Loucy (cell line): ENCODE measurements at regions not wholly inside any gene's neighbourhood (a gene's known extent, or its start where the extent isn't known, plus 50 kb on each side); places are given as distances from the start of the nearest gene placed in this dataset.

Source experiments
- H2AFZ ChIP-seq: fragments of 200-600 bp; sonication (generic); 2 replicates; pipeline ENCODE4 v1.6.0; 2016; ENCODE audit warnings: antibody characterized with exemption, mild to moderate bottlenecking, low read length, moderate library complexity
- H3F3A ChIP-seq: fragments of 200-600 bp; 2 replicates; pipeline ENCODE4 v1.6.0; 2016; ENCODE audit warnings: antibody characterized with exemption, low read depth, mild to moderate bottlenecking
- H3K27me3 ChIP-seq: fragments of 200-600 bp; sonication (generic); 2 replicates; pipeline ENCODE4 v1.6.1; 2014; ENCODE audit warnings: low read length, mild to moderate bottlenecking; ENCODE audit not compliant: insufficient read depth, poor library complexity, severe bottlenecking
- H3K36me3 ChIP-seq: fragments of 200-600 bp; sonication (generic); 2 replicates; pipeline ENCODE4 v1.6.1; 2016; ENCODE audit warnings: low read length; ENCODE audit not compliant: insufficient read depth
- H3K4me1 ChIP-seq: fragments of 200-600 bp; sonication (generic); 2 replicates; pipeline ENCODE4 v1.5.1; 2014; ENCODE audit warnings: low read length, mild to moderate bottlenecking; ENCODE audit not compliant: insufficient read depth, poor library complexity, severe bottlenecking
- H3K4me2 ChIP-seq: fragments of 200-600 bp; sonication (generic); 2 replicates; pipeline ENCODE4 v1.6.0; 2014; ENCODE audit warnings: antibody characterized with exemption, low read length, low read depth, mild to moderate bottlenecking; ENCODE audit not compliant: poor library complexity, severe bottlenecking
- H3K4me3 ChIP-seq: fragments of 200-600 bp; sonication (generic); 2 replicates; pipeline ENCODE4 v1.5.1; 2014; ENCODE audit warnings: low read length, mild to moderate bottlenecking, mixed read lengths; ENCODE audit not compliant: poor library complexity, severe bottlenecking
- H3K79me2 ChIP-seq: fragments of 200-600 bp; sonication (generic); 2 replicates; pipeline ENCODE4 v1.6.1; 2014; ENCODE audit warnings: low read length; ENCODE audit not compliant: insufficient read depth
- H3K9ac ChIP-seq: fragments of 200-600 bp; sonication (generic); 2 replicates; pipeline ENCODE4 v1.6.0; 2014; ENCODE audit warnings: mild to moderate bottlenecking, low read depth, low read length, moderate library complexity; ENCODE audit not compliant: poor library complexity, severe bottlenecking
- H3K9me2 ChIP-seq: fragments of 200-600 bp; sonication (generic); replicated peaks from 2 replicates; pipeline ENCODE4 v1.6.1; 2016; ENCODE audit warnings: low read depth, low read length, mixed read lengths
- H3K9me3 ChIP-seq: fragments of 200-600 bp; sonication (generic); 2 replicates; pipeline ENCODE4 v1.6.1; 2014; ENCODE audit warnings: mild to moderate bottlenecking, antibody characterized with exemption, low read length, low read depth; ENCODE audit not compliant: insufficient read depth
- H4K20me1 ChIP-seq: fragments of 200-600 bp; sonication (generic); 2 replicates; pipeline ENCODE4 v1.6.0; 2014; ENCODE audit warnings: antibody characterized with exemption, low read length, mild to moderate bottlenecking; ENCODE audit not compliant: insufficient read depth, poor library complexity, severe bottlenecking
- EZH2phosphoT487 ChIP-seq: fragments of 200-600 bp; IDR thresholded peaks from 2 replicates; pipeline ENCODE4 v1.6.1; 2018; ENCODE audit warnings: antibody characterized with exemption, mild to moderate bottlenecking, moderate library complexity, borderline replicate concordance
- TF ChIP-seq, protein P1 (sequence below): fragments of 200-600 bp; sonication (generic); conservative IDR thresholded peaks from 2 replicates; pipeline ENCODE4 v1.5.1; 2014; ENCODE audit warnings: mild to moderate bottlenecking, antibody characterized with exemption, low read length

DNA sequence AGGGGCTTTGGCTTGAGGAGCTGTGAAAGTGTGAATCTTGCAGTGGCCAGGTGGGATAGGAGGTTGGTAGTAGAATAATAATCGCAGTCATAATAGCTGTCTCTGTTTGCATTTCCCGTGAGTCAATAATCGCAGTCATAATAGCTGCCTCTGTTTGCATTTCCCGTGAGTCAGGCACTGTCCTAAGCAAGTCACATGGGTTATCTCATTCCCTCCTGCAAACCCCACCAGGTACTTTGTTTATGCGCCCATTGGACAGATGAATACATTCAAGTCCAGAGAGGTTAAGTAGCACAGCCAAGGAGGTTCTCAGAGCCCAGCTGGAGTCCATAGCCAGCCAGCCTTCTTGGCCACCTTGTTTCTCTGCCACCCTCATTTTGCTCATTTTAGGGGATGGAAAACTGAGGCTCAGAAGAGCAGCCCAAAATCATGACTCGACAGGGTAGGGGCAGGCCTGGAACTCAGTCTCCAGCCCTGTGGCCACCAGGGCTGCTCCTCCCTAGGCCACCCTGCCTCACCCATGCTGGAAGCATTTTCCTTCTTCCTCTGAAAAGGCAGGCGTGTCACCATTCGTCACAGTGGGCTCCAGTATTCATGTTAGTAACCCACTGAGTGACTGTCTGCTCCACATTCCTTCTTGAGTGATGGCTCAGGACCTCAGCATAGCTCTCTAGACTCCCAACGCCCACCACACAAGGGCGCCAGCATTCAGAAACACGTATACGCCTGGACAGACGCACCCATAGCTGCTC is 206.2 kb downstream of the URI1 start:
- Histone ChIP-seq H3K79me2 (no peaks in the 10 kb centered on the region), H3K27me3 (no peaks in the 10 kb centered on the region), H3K9ac (no peak overlapping the region), H4K20me1 (no peaks in the 10 kb centered on the region), H2AFZ (no peak overlapping the region), H3K4me2 (no peak overlapping the region), H3K4me1 (no peaks in the 10 kb centered on the region), H3K36me3 (no peaks in the 10 kb centered on the region), H3F3A (no peaks in the 10 kb centered on the region), H3K4me3 (no peak overlapping the region), H3K9me3 (no peaks in the 10 kb centered on the region), H3K9me2 (no peaks in the 10 kb centered on the region)
- TF ChIP-seq, protein P1, sequence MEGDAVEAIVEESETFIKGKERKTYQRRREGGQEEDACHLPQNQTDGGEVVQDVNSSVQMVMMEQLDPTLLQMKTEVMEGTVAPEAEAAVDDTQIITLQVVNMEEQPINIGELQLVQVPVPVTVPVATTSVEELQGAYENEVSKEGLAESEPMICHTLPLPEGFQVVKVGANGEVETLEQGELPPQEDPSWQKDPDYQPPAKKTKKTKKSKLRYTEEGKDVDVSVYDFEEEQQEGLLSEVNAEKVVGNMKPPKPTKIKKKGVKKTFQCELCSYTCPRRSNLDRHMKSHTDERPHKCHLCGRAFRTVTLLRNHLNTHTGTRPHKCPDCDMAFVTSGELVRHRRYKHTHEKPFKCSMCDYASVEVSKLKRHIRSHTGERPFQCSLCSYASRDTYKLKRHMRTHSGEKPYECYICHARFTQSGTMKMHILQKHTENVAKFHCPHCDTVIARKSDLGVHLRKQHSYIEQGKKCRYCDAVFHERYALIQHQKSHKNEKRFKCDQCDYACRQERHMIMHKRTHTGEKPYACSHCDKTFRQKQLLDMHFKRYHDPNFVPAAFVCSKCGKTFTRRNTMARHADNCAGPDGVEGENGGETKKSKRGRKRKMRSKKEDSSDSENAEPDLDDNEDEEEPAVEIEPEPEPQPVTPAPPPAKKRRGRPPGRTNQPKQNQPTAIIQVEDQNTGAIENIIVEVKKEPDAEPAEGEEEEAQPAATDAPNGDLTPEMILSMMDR, result no peak
- TF ChIP-seq EZH2phosphoT487, result no peak

DNA sequence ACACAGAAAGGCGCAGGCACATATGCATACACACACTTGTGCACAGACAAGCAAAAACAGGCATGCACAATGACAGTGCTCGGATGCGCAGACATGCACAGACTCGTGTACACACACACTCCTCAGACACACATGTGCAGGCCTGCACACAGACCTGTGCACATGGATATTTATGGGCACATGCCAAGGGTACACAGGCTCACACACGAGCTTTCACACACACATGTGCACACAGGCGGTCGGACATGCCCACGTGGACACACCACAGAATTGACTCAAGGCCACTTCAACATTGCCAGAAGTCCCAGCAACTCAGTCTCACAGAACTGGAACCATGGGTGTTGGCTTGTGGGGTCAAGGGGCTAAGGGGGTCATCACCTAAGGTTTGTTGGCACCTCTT is 206.8 kb downstream of the URI1 start:
- H2AFZ ChIP-seq, result no peak overlapping the region
- H3K9me2 ChIP-seq, result no peaks in the 10 kb centered on the region

DNA sequence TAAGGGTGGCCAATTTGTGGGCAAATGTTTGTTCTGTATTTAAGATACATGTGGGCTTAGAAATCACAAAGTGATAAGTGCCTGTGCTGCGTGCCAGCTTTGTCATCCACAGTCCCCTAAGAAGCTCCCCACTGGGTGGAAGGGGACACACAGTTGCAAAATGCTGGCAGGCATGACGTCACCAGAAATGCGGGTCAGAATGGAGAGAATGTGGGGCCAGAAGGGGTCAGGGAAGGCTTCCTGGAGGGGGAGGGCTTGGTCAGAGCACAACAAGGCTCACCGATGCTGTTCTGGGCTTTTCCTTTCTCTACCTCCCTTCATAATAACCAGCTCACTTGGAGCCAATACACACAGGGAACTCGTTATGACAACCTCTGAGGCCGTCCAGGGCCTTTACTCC is 207.3 kb downstream of the URI1 start:
- H2AFZ ChIP-seq, result no peak overlapping the region
- H3K36me3 ChIP-seq, result no peaks in the 10 kb centered on the region
- no peaks in the 10 kb centered on the region for H3K9me3 ChIP-seq
- no peaks in the 10 kb centered on the region for H4K20me1 ChIP-seq
- no peaks in the 10 kb centered on the region for H3K4me1 ChIP-seq
- no peak overlapping the region for H3K4me3 ChIP-seq
- no peak overlapping the region for H3K9ac ChIP-seq
- no peak overlapping the region for H3K4me2 ChIP-seq
- TF ChIP-seq EZH2phosphoT487, result no peak
- TF ChIP-seq, protein P1, result no peak
- H3F3A ChIP-seq, result no peaks in the 10 kb centered on the region
- H3K79me2 ChIP-seq, result no peaks in the 10 kb centered on the region
- H3K27me3 ChIP-seq, result no peaks in the 10 kb centered on the region
- H3K9me2 ChIP-seq, result no peaks in the 10 kb centered on the region

More for the DNA sequence above, 206.8 kb downstream of the URI1 start:
- no peaks in the 10 kb centered on the region for H3F3A ChIP-seq
- H3K4me1 ChIP-seq, result no peaks in the 10 kb centered on the region
- TF ChIP-seq EZH2phosphoT487, result no peak
- TF ChIP-seq, protein P1, result no peak
- no peaks in the 10 kb centered on the region for H3K27me3 ChIP-seq
- no peaks in the 10 kb centered on the region for H4K20me1 ChIP-seq
- no peak overlapping the region for H3K4me3 ChIP-seq
- H3K79me2 ChIP-seq, result no peaks in the 10 kb centered on the region
- no peak overlapping the region for H3K9ac ChIP-seq
- H3K9me3 ChIP-seq, result no peaks in the 10 kb centered on the region
- no peaks in the 10 kb centered on the region for H3K36me3 ChIP-seq
- no peak overlapping the region for H3K4me2 ChIP-seq
